ENCODE measurements at regions not wholly inside any gene's neighbourhood (a gene's known extent, or its start where the extent isn't known, plus 50 kb on each side); places are given as distances from the start of the nearest gene placed in this dataset.

- TF ChIP-seq, protein P1, sequence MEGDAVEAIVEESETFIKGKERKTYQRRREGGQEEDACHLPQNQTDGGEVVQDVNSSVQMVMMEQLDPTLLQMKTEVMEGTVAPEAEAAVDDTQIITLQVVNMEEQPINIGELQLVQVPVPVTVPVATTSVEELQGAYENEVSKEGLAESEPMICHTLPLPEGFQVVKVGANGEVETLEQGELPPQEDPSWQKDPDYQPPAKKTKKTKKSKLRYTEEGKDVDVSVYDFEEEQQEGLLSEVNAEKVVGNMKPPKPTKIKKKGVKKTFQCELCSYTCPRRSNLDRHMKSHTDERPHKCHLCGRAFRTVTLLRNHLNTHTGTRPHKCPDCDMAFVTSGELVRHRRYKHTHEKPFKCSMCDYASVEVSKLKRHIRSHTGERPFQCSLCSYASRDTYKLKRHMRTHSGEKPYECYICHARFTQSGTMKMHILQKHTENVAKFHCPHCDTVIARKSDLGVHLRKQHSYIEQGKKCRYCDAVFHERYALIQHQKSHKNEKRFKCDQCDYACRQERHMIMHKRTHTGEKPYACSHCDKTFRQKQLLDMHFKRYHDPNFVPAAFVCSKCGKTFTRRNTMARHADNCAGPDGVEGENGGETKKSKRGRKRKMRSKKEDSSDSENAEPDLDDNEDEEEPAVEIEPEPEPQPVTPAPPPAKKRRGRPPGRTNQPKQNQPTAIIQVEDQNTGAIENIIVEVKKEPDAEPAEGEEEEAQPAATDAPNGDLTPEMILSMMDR (IDR thresholded peaks at IDR 0.05): no peak
- TF ChIP-seq POLR2AphosphoS5 (IDR thresholded peaks at IDR 0.05): no peak
Observed at GRCh38 chr11:43250309-43250708, 61.5 kb upstream of the API5 start.

Measured in transverse colon (tissue), 4 donors.